H1 (cell line): ENCODE measurements at regions not wholly inside any gene's neighbourhood (a gene's known extent, or its start where the extent isn't known, plus 50 kb on each side); places are given as distances from the start of the nearest gene placed in this dataset.

Source experiments
- CTCF ChIA-PET: fragments of 300-600 bp; sonication (Branson Sonifier 250); formaldehyde crosslinking; loops from one replicate; lab custom pipeline; 2021; ENCODE audit not compliant: partially characterized antibody; lab: Charles Lee
- POLR2A ChIA-PET: fragments of 300-600 bp; sonication (Branson Sonifier 250); formaldehyde crosslinking; loops from one replicate; lab custom pipeline; 2021; ENCODE audit warnings: inconsistent platforms; ENCODE audit not compliant: partially characterized antibody; lab: Charles Lee
- DNase-seq, 2 experiments: peaks; one replicate each; pipeline versions ENCODE4 v3.0.0 to v3.0.0-alpha.2; 2010 to 2022; ENCODE audit warnings: low spot score in 2 of 2, low read depth in 1 of 2, mixed read lengths in 1 of 2
- FAIRE-seq: peaks from 2 replicates; lab custom pipeline; 2011; peaks lifted over from hg19 to GRCh38; lab: Jason Lieb, UNC
- H2AFZ ChIP-seq: 2 replicates; pipeline ENCODE4 v1.8.1; 2012; ENCODE audit warnings: low read length, inconsistent platforms
- H2AK5ac ChIP-seq: 2 replicates; pipeline ENCODE4 v1.6.1; 2013; ENCODE audit warnings: low read depth, low read length
- H2BK120ac ChIP-seq: replicated peaks from 2 replicates; pipeline ENCODE3; 2013; ENCODE audit warnings: low read depth, low read length, inconsistent platforms
- H2BK12ac ChIP-seq: 2 replicates; pipeline ENCODE4 v1.6.1; 2013; ENCODE audit warnings: low read depth, low read length
- H2BK15ac ChIP-seq: 2 replicates; pipeline ENCODE4 v1.6.1; 2013; ENCODE audit warnings: low read length
- H2BK20ac ChIP-seq: 2 replicates; pipeline ENCODE4 v1.6.1; 2013; ENCODE audit warnings: low read length
- H2BK5ac ChIP-seq: 2 replicates; pipeline ENCODE4 v1.6.1; 2013; ENCODE audit warnings: low read depth, low read length
- H3K14ac ChIP-seq: 2 replicates; pipeline ENCODE4 v1.6.1; 2013; ENCODE audit warnings: inconsistent platforms; ENCODE audit not compliant: insufficient read length
- H3K18ac ChIP-seq: 2 replicates; pipeline ENCODE4 v1.6.1; 2013; ENCODE audit warnings: low read length; ENCODE audit errors: extremely low read depth
- H3K23ac ChIP-seq: 2 replicates; pipeline ENCODE4 v1.6.1; 2013; ENCODE audit warnings: inconsistent platforms; ENCODE audit not compliant: insufficient read length
- H3K23me2 ChIP-seq: 2 replicates; pipeline ENCODE4 v1.6.1; 2013; ENCODE audit warnings: low read depth, low read length
- H3K27ac ChIP-seq: 2 replicates; pipeline ENCODE4 v1.6.1; 2011; ENCODE audit warnings: low read depth, low read length, inconsistent platforms
- H3K27me3 ChIP-seq, 4 experiments: replicated peaks in 1 of 4; 1 replicate in 1 of 4; 2 replicates in 3 of 4; pipeline versions ENCODE4 v1.6.1 to v1.8.1; 2011 to 2013; ENCODE audit warnings: low read length in 3 of 4, mild to moderate bottlenecking in 3 of 4, inconsistent platforms in 2 of 4, mixed read lengths in 2 of 4, moderate library complexity in 1 of 4; ENCODE audit not compliant: control insufficient read depth in 3 of 4, insufficient read depth in 3 of 4; ENCODE audit errors: extremely low read depth in 1 of 4
- H3K36me3 ChIP-seq, 4 experiments: 2 replicates each; pipeline versions ENCODE4 v1.6.1 to v1.8.1; 2011 to 2013; ENCODE audit warnings: mild to moderate bottlenecking in 4 of 4, low read length in 3 of 4, moderate library complexity in 2 of 4, control low read depth in 1 of 4, inconsistent platforms in 1 of 4; ENCODE audit not compliant: insufficient read depth in 4 of 4, control insufficient read depth in 2 of 4
- H3K4ac ChIP-seq: replicated peaks from 2 replicates; pipeline ENCODE3; 2013; ENCODE audit warnings: low read length, low read depth, mixed read lengths, inconsistent platforms; ENCODE audit not compliant: insufficient read length
- H3K4me1 ChIP-seq, 4 experiments: replicated peaks in 1 of 4; 1 replicate in 1 of 4; 2 replicates in 3 of 4; pipeline versions ENCODE4 v1.6.1 to v1.8.1; 2011 to 2013; ENCODE audit warnings: low read length in 3 of 4, inconsistent platforms in 2 of 4, mixed read lengths in 1 of 4; ENCODE audit not compliant: insufficient read depth in 4 of 4, control insufficient read depth in 3 of 4
- H3K4me2 ChIP-seq, 2 experiments: 2 replicates each; pipeline versions ENCODE4 v1.6.1 to v1.8.1; 2011 to 2013; ENCODE audit warnings: low read depth in 2 of 2, low read length in 2 of 2, control low read depth in 1 of 2, inconsistent platforms in 1 of 2, mild to moderate bottlenecking in 1 of 2; ENCODE audit not compliant: insufficient read depth in 1 of 2
- H3K4me3 ChIP-seq, 4 experiments: fragments of 200-600, 300-600 bp in 1 of 4; sonication (generic), shearing (Covaris generic), sonication (Bioruptor Twin) in 1 of 4; 2 replicates each; pipeline versions ENCODE4 v1.5.1 to v1.8.1; 2011 to 2016; ENCODE audit warnings: low read length in 4 of 4, low read depth in 3 of 4, control low read depth in 2 of 4, inconsistent platforms in 2 of 4, mild to moderate bottlenecking in 2 of 4, mixed read lengths in 1 of 4, moderate library complexity in 1 of 4; ENCODE audit not compliant: insufficient read depth in 2 of 4; ENCODE audit errors: extremely low read depth in 1 of 4
- H3K56ac ChIP-seq: replicated peaks from 2 replicates; pipeline ENCODE3; 2013; ENCODE audit warnings: low read depth, mild to moderate bottlenecking, mixed read lengths, low read length, inconsistent platforms; ENCODE audit not compliant: insufficient read length
- H3K79me1 ChIP-seq: 2 replicates; pipeline ENCODE4 v1.6.1; 2013; ENCODE audit warnings: low read depth, low read length, control low read depth
- H3K79me2 ChIP-seq, 2 experiments: 2 replicates each; pipeline versions ENCODE4 v1.6.1 to v1.8.1; 2012 to 2013; ENCODE audit warnings: low read length in 2 of 2, mild to moderate bottlenecking in 2 of 2, inconsistent platforms in 1 of 2; ENCODE audit not compliant: insufficient read depth in 2 of 2, control insufficient read depth in 1 of 2
- H3K9ac ChIP-seq, 4 experiments: replicated peaks in 1 of 4; 1 replicate in 1 of 4; 2 replicates in 3 of 4; pipeline versions ENCODE4 v1.6.1 to v1.8.1; 2011 to 2013; ENCODE audit warnings: low read depth in 3 of 4, low read length in 3 of 4, control low read depth in 2 of 4, mild to moderate bottlenecking in 2 of 4, moderate library complexity in 2 of 4, inconsistent platforms in 1 of 4; ENCODE audit errors: extremely low read depth in 1 of 4
- H3K9me3 ChIP-seq, 2 experiments: 2 replicates each; pipeline versions ENCODE4 v1.6.1 to v1.8.1; 2012 to 2013; ENCODE audit warnings: mild to moderate bottlenecking in 2 of 2, moderate library complexity in 2 of 2, control low read depth in 1 of 2, inconsistent platforms in 1 of 2, low read depth in 1 of 2, low read length in 1 of 2, mixed read lengths in 1 of 2; ENCODE audit not compliant: insufficient read depth in 2 of 2
- H4K20me1 ChIP-seq, 2 experiments: replicated peaks in 1 of 2; 2 replicates each; pipeline versions ENCODE3 to v1.8.1; 2011 to 2013; ENCODE audit warnings: inconsistent platforms in 2 of 2, low read length in 2 of 2, mild to moderate bottlenecking in 1 of 2; ENCODE audit not compliant: insufficient read depth in 2 of 2, control insufficient read depth in 1 of 2
- H4K5ac ChIP-seq: 2 replicates; pipeline ENCODE4 v1.6.1; 2013; ENCODE audit warnings: low read length, low read depth, mixed read lengths, inconsistent platforms; ENCODE audit not compliant: insufficient read length
- H4K8ac ChIP-seq: 2 replicates; pipeline ENCODE4 v1.8.0; 2013; ENCODE audit warnings: mild to moderate bottlenecking, moderate library complexity, low read length, inconsistent platforms; ENCODE audit not compliant: insufficient read depth; ENCODE audit errors: extremely low read depth
- H4K91ac ChIP-seq: replicated peaks from 2 replicates; pipeline ENCODE3; 2013; ENCODE audit warnings: low read length, mixed read lengths, inconsistent platforms; ENCODE audit not compliant: insufficient read length
- CBX5 ChIP-seq: fragments of 300-800, 300-1000 bp; sonication (generic); IDR thresholded peaks from 2 replicates; pipeline ENCODE4 v1.7.1; 2016; ENCODE audit warnings: antibody characterized with exemption, low read length, low read depth
- FOSL1 ChIP-seq: IDR thresholded peaks from 2 replicates; pipeline ENCODE4 v1.6.1; 2011; ENCODE audit warnings: mild to moderate bottlenecking, low read depth, low read length, moderate library complexity; ENCODE audit not compliant: insufficient read depth
- HDAC2 ChIP-seq, 2 experiments: fragments of 300-600 bp in 1 of 2; sonication (generic) in 1 of 2; IDR thresholded peaks; 2 replicates each; pipeline ENCODE4 v1.6.1; 2011 to 2012; ENCODE audit warnings: low read depth in 2 of 2, low read length in 2 of 2, mild to moderate bottlenecking in 2 of 2, moderate library complexity in 2 of 2, borderline replicate concordance in 1 of 2, inconsistent platforms in 1 of 2
- HDAC6 ChIP-seq: IDR thresholded peaks from one replicate; pipeline ENCODE4 v1.7.1; 2012; ENCODE audit warnings: low read depth, mild to moderate bottlenecking, inconsistent platforms, low read length, moderate library complexity
- KDM4A ChIP-seq: IDR thresholded peaks from one replicate; pipeline ENCODE4 v1.7.1; 2012; ENCODE audit warnings: low read depth, mild to moderate bottlenecking, moderate library complexity, low read length, inconsistent platforms; ENCODE audit not compliant: severe bottlenecking
- RAD21 ChIP-seq, 2 experiments: IDR thresholded peaks in 1 of 2; conservative IDR thresholded peaks in 1 of 2; 2 replicates each; pipeline ENCODE4 v1.6.1; 2011; ENCODE audit warnings: low read depth in 2 of 2, low read length in 2 of 2, improper control_type of control experiment in 1 of 2, inconsistent platforms in 1 of 2, mild to moderate bottlenecking in 1 of 2, moderate library complexity in 1 of 2
- RXRA ChIP-seq: IDR thresholded peaks from 2 replicates; pipeline ENCODE4 v1.6.1; 2011; ENCODE audit warnings: low read depth, mild to moderate bottlenecking, low read length, moderate library complexity; ENCODE audit not compliant: insufficient read depth
- SAP30 ChIP-seq: fragments of 300-600 bp; sonication (generic); IDR thresholded peaks from 2 replicates; pipeline ENCODE4 v1.7.1; 2012; ENCODE audit warnings: low read length, moderate library complexity, mild to moderate bottlenecking, inconsistent platforms; ENCODE audit not compliant: insufficient read depth, insufficient replicate concordance
- SIRT6 ChIP-seq: IDR thresholded peaks from one replicate; pipeline ENCODE4 v1.7.1; 2012; ENCODE audit warnings: low read length, inconsistent platforms
- SIX5 ChIP-seq: IDR thresholded peaks from 2 replicates; pipeline ENCODE4 v1.6.1; 2011; ENCODE audit warnings: mild to moderate bottlenecking, low read depth, low read length
- SP2 ChIP-seq: IDR thresholded peaks from 2 replicates; pipeline ENCODE4 v1.6.1; 2012; ENCODE audit warnings: mild to moderate bottlenecking, low read length, inconsistent platforms
- TBP ChIP-seq: IDR thresholded peaks from 2 replicates; pipeline ENCODE4 v1.6.1; 2011; ENCODE audit warnings: low read depth, low read length, improper control_type of control experiment
- YY1 ChIP-seq: IDR thresholded peaks from 2 replicates; pipeline ENCODE4 v1.6.1; 2011; ENCODE audit warnings: low read depth, mild to moderate bottlenecking, low read length
- WGBS, 2 experiments: shearing (Covaris generic) in 1 of 2; methylation state at CpG; one replicate each; pipeline versions ENCODE4 v1.1.6 to v1.1.7; 2013 to 2015; ENCODE audit warnings: low lambda C conversion rate in 2 of 2, mixed read lengths in 2 of 2, inconsistent platforms in 1 of 2, low coverage in 1 of 2, missing lambda C conversion rate in 1 of 2; ENCODE audit not compliant: insufficient replicate concordance in 2 of 2, insufficient coverage in 1 of 2, insufficient read length in 1 of 2; ENCODE audit errors: extremely low coverage in 1 of 2, missing lambda C conversion rate in 1 of 2; 5-methylcytosine and 5-hydroxymethylcytosine counted together

DNA sequence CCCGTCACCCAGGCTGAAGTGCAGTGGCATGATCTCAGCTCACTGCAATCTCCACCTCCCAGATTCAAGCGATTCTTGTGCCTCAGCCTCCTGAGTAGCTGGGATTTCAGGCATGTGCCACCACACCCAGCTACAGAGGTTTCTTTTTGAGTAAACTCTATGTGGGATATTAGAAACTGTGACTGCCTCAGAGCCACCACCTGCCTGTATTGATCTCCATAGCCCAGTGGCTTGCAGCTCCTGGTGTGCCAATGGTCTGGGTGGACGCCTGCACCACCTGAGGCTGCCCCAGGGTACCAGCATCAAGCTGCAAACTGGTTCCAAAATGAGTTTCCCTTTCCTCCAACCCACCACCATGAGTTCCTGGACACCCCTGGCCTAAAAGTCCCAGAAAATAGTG, 89.7 kb upstream of the SLC44A3 start:
- TF ChIP-seq FOSL1 (no peak), SIRT6 (no peak), KDM4A (no peak), SAP30 (no peak), RAD21 (IDR thresholded peaks at IDR 0.05 in 1 of 2, conservative IDR thresholded peaks at IDR 0.05 in 1 of 2; ENCODE audit: low read depth in 2 of 2, low read length in 2 of 2) (no peak), SIX5 (no peak), CBX5 (no peak), SP2 (no peak), HDAC2 (IDR thresholded peaks at IDR 0.05; ENCODE audit: borderline replicate concordance in 1 of 2, low read depth in 2 of 2, low read length in 2 of 2) (no peak), RXRA (no peak), TBP (no peak), HDAC6 (no peak), YY1 (no peak)
- Histone ChIP-seq H2BK12ac (no peak overlapping the region), H3K9me3 (no peaks in the 10 kb centered on the region), H2AK5ac (no peak overlapping the region), H2BK15ac (no peak overlapping the region), H3K4me1 (peaks cover 0 to 7% (median 0%) of the 10 kb centered on the region in 4 experiments; a peak in 2 of 7 replicates), H3K56ac (no peak overlapping the region), H3K23ac (no peak overlapping the region), H2BK120ac (no peak overlapping the region), H3K14ac (no peak overlapping the region), H3K79me2 (no peaks in the 10 kb centered on the region), H3K79me1 (no peaks in the 10 kb centered on the region), H3K23me2 (no peaks in the 10 kb centered on the region), H3K27me3 (no peaks in the 10 kb centered on the region), H4K8ac (no peak overlapping the region), H2BK20ac (no peak overlapping the region), H4K91ac (no peak overlapping the region), H3K18ac (no peak overlapping the region), H3K36me3 (no peaks in the 10 kb centered on the region), H2AFZ (no peak overlapping the region), H3K27ac (no peak overlapping the region), H3K4me3 (no peak overlapping the region), H3K4me2 (no peak overlapping the region), H2BK5ac (no peak overlapping the region), H3K9ac (no peak overlapping the region; a peak in 1 of 7 replicates), H4K5ac (no peak overlapping the region), H4K20me1 (no peaks in the 10 kb centered on the region), H3K4ac (no peak overlapping the region)
- POLR2A ChIA-PET = no interaction called here
- WGBS, 2 experiments = 67% methylated on average over 3 of the region's 3 CpGs; no CpG with 5 or more reads in 1 of the 2 experiments
- no peak for DNase-seq
- no peak for FAIRE-seq
- CTCF ChIA-PET = interaction anchor here (1.5 kb wide), 2 partner anchors 9 to 199 kb away, joined by 3 to 6 read pairs; no protein-coding TSS in a partner anchor
